Left renal pelvis (tissue), 4 donors: ENCODE measurements at regions not wholly inside any gene's neighbourhood (a gene's known extent, or its start where the extent isn't known, plus 50 kb on each side); places are given as distances from the start of the nearest gene placed in this dataset.

ENCODE experiments used
- DNase-seq, 4 donors: peaks; one replicate each; pipeline ENCODE4 v3.0.0-alpha.2; 2013; ENCODE audit warnings: low read depth in 4 of 4, low spot score in 3 of 4

DNA sequence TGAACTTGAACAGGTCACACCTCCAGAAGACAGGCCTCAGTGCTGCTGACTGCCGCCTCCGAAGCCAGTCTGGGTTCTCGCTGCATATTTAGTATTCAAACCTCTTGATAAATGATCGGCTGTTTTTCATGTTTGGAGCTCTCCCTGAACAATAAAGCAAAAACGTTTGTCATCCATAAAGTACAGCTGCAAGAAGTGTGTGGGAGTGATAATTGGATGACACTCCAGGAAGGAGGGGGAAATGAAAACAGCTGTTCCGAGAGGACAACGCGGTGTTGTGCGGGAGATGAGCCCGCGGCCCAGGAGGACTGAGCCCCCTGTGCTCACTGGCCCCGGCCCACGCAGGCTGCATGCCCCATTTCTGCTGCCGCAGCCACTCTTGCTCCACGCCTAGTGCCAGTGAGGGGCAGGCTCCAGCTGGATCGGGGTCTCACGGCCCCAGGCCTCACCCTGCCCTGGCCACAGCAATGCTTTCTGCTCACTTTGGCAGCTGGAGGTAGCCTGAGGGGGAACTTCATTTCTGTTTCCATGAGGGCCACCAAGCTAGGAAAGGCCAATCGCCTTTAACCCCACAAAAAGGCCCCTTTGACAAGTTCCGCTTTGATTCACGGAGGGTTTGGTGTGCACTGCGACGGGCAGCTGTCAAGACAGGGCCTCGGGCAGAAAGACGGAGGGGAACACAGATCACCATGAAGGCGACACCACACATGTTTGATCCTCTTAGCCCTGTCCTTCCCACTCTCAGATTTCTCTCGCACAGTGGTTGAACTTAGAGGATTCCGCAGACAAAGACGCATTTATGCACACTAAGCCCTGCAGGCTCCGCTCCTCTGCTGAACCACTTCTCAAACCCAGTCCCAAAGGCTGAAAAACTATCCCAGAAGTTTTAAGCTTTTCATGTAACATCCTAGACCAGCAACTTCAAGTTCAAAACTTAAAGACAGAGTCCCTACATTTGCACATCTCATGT is 537.6 kb downstream of the EFNB2 start:
- DNase-seq, result peak in 2 of 4 donors; percentile 47 to 56

DNA sequence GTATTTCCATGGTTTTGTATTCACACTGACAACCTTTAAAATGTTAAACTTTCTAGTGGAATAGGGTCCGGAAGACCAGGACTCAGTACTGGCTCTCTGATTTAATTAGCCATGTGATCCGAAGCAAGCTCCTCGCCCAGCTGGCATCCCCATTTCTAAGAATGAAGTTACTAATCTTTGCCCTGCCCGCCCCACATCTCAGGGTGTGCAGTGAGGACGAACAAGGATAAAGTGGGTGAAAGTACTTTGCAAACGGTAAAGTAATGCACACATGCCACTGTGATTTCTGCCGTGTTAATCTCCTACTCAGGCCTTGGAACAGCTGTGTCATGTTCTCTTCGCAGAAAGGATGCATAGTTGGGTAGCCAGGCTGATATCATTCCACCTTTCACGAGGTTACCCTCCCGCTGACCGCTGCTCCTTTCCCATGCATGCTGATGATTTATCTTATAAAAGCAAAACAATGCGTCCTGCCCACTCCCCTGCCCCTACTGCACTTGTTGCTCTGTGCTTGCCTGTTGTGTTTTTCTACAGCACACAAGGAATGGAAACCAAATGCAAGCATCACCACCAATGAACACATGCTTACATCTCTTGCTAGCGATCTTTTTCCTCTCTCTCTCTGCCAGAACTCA is 539.0 kb downstream of the EFNB2 start:
- no peak for DNase-seq

DNA sequence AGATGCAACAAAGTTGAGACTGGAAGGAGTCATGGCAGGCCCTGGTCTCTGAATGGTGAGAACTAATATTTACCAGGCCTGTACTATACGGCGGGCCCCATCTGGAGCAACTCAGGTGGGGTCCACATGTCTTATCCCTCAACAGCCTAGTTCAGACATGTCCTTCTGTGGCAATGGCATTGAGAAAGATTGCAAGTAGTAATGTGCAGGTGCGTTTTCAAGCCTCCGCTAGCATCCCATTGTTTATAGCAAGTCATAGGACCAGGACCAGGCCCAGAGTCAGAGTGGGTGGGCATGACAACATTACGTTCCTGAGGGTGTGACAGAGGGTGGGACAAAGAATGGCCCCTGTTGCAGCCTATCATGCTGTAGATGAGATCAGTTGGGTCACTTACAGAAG is 541.1 kb downstream of the EFNB2 start:
- no peak for DNase-seq

DNA sequence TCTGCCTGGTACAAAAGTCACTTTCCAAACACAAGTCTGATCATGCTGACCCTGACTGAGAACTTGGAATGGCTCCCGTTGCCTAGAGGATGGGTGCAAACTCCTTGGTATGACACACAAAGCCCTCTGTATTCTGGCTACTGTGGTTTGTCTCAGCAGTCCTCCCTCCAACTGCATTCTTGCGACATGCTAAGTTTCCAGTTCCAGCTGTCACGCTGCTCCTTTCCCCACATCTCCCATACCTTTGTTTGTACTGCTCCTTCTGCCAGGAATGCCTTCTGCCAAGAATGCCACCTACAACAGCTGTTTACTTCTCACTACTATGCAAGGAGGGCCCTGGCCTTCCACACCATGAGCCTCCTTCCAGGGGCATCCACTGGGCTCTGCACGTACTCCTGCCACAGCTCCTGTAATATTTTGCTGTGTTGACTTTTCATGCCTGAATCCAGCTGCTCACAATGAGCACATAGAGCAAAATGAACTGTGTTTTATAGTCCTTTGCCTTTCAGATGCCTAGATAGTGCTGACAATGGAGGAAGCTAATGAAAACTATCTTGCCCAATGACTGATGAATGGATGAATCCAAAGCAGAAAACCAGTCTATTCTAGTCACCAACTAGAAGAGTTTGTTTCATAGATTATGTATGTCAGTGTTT is 543.7 kb downstream of the EFNB2 start:
- DNase-seq, result no peak

DNA sequence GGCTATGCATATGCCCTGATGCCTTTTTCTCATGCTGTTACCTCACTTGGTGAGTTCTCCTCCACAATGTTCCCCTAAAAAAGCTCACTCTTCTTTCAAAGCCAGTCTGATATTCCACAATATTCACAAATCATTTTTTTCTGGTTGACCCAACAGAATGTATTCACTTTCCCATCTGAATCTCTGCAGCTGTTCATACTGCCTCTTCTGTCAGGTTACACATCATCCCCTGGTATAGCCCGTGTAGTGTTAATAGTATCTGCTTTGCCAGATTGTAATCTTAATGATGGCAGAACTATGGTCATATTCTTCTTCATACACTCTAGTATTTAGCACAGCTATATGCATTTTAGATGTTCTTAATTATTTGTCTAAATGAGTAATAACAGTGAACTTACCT is 544.3 kb downstream of the EFNB2 start:
- no peak for DNase-seq

DNA sequence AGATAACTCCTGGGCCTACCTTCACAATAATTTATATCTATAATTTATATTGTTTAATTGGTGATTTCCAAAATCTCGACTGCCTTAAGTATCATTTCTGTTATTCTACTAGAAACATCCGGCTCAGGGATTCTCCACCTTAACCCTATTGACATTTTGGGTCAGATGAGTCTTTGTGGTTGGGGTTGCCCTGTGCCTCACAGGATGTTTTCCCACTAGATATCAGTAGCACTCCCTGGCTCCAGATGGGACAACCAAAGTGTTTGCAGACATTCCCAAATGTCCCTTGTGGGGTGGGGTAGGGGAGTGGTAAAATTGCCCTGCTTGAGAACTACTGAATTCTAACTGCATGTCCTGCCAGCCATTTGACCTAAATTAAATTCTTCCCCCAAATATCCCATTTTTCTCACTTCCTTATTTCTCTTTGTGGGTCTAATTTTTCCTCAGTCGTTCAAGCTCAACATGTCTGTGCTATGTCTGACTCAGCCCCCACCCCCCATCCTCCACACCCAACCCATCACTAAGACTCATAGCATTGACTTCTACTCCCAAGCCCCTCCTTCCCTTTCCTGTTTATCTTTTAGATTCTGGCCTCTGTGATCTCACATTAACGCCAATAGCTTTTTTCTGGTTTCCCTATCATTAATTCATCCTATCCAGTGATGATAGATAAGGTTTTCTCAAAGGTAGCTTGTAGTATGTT is 545.1 kb downstream of the EFNB2 start:
- no peak for DNase-seq

DNA sequence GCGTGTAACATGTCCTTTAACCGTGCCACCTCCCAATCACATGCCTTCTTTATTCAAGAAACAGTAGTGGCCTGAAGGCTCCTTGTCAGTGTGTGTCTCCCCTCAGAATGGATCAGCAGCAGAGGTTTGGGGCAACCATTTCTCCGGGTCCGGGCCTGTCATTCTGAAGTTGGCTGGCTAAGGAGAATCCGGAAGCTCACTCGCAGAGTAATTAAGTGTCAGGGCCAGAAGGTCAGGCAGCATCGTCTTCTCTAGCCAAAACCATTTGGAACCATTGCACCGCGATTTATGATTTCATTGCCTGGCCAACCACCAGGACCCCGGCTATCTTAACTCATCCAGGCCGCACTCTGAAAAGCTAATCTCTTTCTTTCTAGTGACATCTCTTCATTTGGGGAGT is 550.8 kb downstream of the EFNB2 start:
- no peak for DNase-seq

DNA sequence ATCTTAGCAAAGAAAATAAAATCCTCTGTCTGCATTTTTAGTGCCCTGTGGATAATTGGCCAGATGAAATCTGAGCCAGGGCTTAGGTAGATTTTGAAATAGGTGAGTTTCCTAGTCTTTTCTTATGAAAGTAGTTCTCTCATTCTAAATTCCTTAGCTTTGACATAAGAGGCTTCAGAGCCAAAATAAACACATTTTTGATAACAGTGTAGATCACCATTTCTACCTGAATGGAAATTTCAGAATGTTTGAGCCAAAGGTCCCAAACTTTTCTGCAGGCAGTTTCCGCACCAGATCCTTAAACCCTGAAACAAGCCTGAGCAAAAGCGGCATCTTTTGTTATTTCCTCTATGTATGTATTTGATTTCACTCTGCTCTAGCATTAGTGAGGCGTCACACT is 551.2 kb downstream of the EFNB2 start:
- no peak for DNase-seq

DNA sequence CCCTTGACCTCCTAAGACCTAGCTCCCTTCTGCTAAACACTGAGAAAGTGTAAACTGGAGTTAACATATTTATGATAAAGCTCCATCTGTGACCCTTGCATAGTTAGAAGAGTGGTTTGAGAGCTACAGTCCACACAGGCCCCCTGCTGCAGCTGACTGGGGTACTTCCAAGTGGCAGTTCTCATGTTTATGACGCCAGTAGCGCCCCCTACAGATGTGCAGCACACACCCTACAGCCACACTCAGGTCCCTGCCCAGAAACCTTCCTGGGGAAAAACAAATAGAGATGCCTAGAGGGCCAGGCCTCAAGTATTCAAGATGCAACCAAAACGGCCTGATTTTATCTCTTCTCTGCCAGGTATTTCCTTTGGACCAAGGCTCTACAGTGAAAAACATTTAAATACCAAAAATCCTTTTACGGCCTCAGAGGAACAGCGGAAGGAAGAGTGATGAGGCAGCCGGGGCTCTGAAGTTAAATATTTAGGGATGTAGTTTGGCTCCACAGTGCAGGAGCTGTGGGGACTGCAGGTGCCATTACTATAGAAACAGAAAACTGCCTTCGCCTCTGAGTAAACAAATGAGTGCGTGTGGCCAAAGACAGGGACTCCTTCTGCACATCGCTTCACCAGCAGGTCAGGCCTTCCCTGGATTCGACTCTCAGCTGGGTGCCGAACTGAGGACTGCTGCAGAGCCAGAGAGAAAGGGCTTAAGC is 553.1 kb downstream of the EFNB2 start:
- no peak for DNase-seq

DNA sequence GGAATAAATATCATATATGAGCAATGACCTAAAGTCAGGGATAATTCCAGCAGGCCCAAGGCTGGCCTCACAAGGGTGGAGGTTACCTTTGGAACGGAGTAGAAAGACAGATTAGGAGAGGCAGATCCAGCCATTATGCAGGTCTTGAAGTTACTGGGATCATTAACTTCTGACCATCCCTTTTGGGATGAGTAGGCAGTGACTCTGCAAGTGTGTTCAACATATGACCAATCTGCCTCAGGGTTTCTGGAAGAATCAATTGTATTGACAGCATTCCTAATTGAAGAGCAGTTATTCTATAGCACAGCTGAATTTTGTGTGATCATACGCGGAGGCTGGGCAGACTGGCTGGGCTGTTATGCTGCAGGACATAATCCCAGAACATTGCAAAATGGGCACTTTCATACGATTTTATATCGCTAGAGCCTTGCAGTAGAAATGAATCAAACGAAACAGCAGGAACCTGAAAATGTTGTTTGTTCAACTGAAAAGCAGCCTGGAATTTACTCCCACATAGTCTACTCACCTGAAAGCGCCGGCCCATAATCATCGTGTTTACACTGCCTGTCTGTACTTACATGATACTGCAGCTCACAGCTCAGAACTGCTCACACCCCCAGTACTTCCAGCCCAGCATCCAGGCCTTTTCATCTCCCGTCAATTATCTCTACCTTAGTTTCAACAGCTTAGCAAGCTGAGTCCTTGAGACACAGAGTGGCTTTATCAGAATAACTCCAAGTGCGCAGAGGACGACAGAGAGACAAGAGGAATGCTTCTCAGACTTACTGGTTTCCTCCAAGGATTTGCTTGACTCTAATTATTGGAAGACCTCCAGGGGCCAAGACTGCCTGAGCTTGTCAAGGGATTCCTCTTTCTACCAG is 556.1 kb downstream of the EFNB2 start:
- no peak for DNase-seq

DNA sequence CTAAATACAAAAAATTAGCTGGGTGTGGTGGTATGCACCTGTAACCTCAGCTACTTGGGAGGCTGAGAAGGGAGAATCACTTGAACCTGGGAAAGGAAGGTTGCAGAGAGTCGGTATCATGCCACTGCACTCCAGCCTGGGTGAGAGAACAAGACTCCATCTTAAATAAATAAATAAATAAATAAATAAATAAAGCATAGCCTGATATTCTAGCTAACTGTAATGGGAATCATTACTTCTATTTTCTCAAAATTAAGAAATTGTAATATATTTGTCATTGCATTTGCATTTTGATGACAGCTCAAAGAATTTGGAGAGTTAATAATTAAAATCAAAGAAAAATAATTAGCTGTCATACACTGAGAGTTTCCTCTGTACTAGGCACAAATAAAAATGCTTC is 561.1 kb downstream of the EFNB2 start:
- DNase-seq, result no peak

DNA sequence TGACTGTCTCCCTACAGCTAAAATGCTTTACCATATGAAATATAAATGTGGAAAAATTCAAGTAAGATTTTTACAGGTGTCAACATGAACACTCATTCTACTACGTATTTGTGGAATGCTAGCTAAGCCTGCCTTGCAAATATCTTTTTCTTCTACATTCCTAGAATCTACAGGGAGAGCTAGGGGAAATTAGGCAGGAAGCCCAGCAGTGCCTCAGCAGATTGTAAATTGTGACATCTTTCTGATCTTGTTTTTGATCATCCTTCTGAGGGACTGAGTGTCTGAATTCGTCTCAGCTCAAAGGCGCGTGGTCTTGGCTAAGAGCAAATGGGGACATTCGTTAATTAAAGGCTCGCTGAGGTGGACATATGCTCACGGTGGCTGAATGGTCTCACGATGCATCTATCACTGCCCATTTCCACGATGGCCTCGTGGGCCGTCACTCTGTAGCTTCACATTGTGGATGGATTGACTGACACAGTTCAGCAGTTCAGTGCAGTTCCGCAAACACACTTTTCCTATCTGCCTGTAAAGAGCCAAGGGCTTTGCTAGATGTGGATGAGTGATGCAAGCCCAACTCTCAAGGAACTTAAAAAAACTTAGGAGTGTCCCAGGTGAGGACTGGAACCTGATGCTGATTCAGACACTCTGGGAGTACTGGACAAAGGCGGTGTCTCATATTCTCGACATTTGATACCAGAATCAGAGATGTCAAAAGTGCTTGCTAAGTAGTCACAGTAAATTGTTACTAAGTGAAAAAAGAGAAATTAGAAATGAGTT is 562.5 kb downstream of the EFNB2 start:
- DNase-seq, result no peak

DNA sequence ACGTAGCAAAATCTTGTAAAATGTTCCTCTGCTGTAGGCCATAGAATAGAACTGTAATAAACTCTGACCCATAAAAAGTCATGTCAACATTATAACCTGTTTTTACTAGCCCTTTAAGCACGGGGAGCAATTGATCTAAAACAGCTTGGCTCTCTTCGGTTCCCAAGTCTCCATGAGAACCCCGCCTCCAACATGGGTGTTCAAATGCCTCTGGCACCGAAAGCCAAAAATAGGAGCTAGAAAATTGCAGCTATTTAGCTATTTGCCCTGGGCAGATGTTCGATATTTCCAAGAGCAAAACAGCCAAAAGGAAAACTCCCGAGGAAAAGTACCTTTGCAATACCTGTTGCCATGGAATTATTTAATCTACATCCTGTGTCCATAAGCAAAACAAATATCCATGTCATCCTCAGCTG is 563.1 kb downstream of the EFNB2 start:
- DNase-seq, result no peak

DNA sequence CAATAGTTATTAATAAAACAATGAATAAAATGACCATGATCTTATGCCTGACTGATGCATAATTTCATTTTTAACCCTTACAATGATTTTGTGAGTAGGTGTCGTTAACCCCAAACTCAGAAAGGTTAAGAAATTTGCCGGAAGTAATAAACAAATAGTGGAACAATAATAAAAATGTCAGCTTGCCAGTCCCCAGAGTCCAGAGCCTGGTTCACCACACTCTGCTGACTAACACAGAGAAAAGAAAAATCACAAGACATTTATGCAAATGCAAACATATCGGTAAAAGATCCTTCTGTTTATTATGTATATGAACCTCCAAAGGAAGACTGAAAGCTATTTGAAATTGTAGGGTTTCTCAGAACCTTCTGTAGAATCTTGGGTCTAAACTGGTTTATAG is 563.7 kb downstream of the EFNB2 start:
- DNase-seq, result no peak

DNA sequence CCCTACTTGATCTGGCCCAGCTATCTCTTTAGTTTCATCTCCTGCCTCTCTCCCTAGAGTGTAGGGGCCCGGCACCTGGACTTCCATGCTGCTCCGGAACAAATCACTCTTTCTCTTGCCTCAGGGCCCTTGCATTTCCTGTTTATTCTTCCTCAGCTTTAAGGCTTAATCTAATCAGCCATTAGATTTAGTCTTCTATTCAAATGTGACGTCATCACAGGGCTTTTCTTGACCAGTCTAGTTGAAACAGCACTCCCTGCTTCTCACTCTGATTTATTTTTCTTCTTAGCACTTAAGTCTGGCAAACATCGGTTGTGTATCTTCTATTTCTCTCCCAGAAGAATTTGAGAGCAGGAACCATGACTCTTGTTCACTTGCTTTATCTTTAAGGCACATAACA is 564.1 kb downstream of the EFNB2 start:
- no peak for DNase-seq

DNA sequence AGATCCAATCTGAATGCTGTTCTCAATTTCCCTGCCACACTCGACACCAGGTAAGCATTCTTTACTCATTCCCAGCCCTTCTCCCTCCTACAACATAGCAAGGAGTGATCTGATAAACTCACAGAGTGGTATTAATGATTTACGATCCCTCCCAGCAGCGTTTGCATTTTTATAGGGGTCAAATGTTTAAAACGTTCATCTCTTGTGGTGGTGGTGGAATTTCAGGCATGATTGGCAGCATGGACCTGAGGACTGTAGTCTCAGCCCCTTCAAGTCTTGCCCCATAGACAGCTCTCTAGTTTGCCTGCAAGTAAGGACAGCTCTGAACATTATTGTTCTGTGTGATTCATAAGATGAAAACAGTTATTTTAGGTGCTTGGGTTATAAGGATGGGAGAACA is 565.7 kb downstream of the EFNB2 start:
- DNase-seq, result peak in 2 of 4 donors; percentile 43 to 48

DNA sequence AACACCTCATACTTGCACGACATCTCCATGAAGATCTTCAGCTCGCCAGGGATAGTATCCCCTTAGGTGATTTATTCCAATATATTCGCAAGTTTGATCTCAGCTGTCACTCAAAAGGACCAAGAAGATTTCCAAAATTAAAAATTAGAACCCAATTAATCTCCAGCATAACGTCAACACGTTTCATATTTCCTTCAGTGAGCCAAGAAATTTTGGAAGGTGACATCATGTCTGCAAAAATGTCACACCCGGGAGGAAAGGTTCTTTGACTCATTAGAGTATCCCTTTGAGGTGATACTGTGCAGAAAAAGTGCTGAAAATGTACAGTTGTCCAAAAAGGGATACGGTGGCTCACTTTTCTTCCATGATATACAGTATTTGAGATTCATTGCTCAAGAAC is 569.6 kb downstream of the EFNB2 start:
- no peak for DNase-seq

DNA sequence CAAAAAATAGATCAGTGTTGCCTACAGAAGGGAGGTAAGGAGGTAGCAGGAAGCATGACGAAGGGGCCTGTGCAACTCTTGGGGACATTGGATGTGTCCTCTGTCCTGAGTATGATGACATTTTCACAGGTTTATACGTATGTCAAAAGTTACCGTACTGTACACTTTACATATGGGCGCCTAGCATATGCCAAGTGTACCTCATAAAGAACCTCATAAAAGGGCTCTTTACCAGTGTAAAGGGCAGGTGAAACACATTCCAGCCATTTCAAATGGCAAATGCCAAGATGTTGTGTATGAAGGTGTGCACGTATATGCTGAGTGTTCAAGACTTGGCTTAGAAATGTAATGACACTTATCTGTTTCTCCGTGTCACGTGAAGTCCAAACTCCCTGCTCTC is 573.4 kb downstream of the EFNB2 start:
- no peak for DNase-seq

DNA sequence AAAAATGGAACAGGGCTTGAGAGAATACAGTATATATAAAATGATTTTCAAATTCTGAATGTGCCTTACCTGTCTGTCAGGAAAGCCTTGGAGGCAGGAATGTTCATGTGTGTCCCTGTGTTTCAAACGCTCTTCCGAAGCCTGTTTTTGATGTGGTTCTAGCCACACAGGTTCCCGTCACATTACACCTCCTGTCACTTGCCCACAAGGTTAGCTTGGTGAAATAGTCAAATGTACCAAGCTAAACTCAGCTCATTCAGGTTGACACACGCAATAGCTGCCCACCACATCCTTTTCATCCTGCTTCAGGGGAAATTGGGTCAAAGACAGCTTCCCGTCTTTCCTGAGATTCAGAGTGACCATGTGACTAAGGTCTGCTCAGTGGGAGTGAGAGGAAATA is 574.0 kb downstream of the EFNB2 start:
- DNase-seq, result no peak
